GM10266 (cell line): ENCODE measurements at regions not wholly inside any gene's neighbourhood (a gene's known extent, or its start where the extent isn't known, plus 50 kb on each side); places are given as distances from the start of the nearest gene placed in this dataset.

Source experiments
- DNase-seq: peaks from one replicate; pipeline ENCODE4 v3.0.0; 2012; ENCODE audit errors: extremely low spot score
- TF ChIP-seq, protein P1 (sequence below): IDR thresholded peaks from 2 replicates; pipeline ENCODE4 v1.5.1; 2012; ENCODE audit warnings: mild to moderate bottlenecking, low read depth; ENCODE audit not compliant: control insufficient read depth, insufficient read depth; ENCODE audit errors: missing control alignments

DNA sequence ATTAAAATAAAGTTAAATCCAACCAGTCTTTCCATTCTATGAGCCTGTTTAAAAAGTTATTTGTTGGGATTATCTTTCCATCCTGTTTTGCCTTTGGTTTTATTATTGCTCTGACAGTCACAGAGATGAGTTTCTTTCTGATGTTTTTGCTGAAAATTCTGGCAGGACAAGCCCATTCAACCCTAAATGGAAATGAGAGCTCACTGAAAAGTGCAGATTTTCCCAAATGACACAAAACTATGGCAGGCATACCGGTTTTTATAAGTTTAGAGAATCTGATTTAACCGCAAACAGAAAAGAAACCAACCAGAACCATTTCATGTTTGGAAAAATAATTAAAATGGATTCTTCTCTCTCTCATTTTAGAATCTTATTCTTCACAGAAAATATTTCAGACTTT, 238.1 kb upstream of the SGO1 start:
- no peak for DNase-seq
- TF ChIP-seq, protein P1, sequence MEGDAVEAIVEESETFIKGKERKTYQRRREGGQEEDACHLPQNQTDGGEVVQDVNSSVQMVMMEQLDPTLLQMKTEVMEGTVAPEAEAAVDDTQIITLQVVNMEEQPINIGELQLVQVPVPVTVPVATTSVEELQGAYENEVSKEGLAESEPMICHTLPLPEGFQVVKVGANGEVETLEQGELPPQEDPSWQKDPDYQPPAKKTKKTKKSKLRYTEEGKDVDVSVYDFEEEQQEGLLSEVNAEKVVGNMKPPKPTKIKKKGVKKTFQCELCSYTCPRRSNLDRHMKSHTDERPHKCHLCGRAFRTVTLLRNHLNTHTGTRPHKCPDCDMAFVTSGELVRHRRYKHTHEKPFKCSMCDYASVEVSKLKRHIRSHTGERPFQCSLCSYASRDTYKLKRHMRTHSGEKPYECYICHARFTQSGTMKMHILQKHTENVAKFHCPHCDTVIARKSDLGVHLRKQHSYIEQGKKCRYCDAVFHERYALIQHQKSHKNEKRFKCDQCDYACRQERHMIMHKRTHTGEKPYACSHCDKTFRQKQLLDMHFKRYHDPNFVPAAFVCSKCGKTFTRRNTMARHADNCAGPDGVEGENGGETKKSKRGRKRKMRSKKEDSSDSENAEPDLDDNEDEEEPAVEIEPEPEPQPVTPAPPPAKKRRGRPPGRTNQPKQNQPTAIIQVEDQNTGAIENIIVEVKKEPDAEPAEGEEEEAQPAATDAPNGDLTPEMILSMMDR, result no peak

DNA sequence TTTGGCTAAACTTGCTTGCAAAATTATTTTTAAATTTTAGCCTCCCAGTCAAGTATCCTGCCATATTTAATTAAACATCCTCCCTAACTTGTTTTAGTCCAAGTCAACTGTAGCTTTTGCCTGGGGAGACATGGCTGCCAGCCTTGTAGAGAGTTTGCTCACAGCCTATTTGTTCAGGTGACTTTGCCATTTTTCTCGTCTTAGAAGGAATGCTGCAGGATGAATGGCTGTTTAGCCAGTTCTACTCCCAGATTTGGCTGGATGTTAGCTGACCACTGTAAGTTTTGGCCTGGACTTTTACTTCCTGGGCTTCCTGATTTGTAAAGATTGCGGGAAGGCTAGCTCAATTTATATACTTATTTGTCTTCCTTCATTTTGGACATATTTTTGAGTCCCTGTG, 236.4 kb upstream of the SGO1 start:
- no peak for DNase-seq
- TF ChIP-seq, protein P1, result no peak

DNA sequence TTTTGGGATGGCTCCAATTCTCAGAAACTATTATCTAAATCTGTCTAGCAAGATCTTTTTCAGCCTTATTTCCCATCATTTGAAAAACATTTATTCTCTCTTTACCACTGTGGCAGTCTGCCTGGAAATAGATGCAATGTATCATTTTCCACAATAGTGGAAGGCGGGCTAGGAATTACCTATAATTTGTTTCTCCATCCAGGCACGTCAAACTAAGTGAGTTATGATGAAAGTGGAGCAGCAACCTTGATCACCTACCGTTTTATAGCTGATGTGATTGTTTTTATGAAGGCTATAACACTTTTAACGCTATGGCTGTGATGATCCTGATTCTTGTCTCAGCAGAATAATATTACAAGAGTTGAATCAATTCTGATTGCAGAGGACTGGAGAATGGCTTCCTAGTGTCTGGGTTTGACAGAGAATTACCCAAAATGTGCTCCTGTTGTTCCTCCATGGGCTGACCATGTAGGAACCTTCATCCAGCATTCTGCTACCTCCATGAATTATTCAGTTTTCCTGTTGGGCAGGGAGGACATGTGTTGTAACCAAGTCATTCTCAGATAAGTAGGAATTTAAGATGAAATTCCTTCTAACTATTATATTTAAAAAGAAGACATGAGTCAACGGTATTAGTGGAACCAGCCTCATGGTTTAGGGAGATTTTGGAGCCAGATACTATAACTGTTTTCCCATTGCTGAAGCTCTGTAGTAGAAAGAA, 231.5 kb upstream of the SGO1 start:
- no peak for DNase-seq
- TF ChIP-seq, protein P1, result no peak

DNA sequence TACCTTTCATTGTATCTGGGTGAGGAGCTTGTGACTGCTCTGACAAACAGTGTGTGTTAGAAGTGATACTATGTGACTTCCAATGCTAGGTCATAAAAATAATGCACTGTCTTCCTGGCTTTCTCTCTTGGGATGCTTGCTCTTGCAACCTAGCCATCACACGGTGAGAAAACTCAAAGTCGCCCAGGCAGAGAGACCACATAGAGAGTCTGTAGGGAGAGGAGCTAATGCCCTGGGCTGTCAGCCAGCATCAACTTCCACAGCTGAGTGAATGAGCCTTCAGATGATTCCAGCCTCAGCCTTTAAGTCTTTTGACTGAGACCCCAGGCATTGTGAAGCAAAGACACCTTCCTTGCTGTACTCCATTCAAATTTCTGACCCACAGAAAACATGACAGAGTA, 220.6 kb upstream of the SGO1 start:
- TF ChIP-seq, protein P1, result no peak
- no peak for DNase-seq

DNA sequence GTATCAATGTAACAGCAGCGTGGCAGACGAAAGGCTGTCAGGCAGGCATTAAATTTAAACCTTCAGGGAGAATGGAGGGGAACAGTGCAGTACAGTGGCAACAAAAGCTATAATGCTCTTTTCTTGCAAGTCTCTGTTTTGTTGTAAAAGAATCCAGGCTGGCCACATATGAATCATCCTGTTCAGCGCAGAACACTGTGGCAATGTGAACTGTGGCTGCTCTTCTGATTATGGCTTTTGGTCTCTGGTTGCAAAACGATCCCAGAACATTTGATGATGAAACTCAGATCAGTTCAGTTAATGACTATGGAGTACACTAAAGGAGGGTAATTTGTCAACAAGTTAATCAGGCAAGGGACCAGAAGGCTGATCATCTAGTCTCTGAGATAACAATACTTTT, 219.7 kb upstream of the SGO1 start:
- TF ChIP-seq, protein P1, result no peak
- no peak for DNase-seq

DNA sequence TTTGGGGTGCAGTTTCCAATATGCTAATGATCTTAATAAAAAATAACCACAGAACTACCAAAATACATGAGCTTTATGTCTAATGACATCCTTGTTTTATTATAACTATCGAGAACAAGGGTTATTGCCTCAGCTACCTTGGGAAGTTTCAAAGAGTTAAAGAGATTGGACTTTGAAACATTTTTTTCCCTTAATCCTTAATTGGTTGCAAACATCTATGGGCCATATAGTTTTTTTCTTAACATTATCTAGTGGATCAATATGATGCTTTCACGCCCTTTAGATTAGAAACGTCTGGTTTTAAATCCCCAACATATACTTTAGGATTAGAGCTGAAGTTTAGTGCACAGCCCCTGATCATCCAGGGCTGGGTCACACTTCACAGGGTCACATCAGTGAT, 219.2 kb upstream of the SGO1 start:
- TF ChIP-seq, protein P1, result no peak
- DNase-seq, result no peak

DNA sequence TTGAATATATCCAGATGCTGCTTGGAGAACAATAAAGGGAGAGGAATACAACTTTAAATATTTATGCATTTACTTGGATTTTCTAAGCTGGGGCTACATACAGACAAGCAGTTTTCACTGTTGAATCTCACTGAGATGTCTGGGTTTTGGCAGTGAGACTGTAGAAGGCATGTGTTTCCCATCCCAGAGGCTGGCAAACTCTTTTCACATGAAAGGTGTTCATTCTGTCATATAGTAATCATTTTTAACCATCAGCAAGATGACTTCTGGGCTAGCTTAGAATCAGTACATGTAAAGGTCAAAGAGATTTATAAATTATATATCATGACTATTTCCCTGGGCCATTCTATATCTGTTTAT, 218.7 kb upstream of the SGO1 start:
- TF ChIP-seq, protein P1, result no peak
- DNase-seq, result no peak
